BLaER1 treated with 17β-estradiol and CSF1 and Interleukin-3, amounts not matched to agents 10 nM and 100 nM (cell line): ENCODE measurements at regions not wholly inside any gene's neighbourhood (a gene's known extent, or its start where the extent isn't known, plus 50 kb on each side); places are given as distances from the start of the nearest gene placed in this dataset.
A peak's percentile ranks its signal among the peaks of the same experiment; 100 is the strongest.

Source experiments
- H3K27ac ChIP-seq, 11 experiments: shearing (Covaris generic); formaldehyde crosslinking; 2 replicates each; pipeline ENCODE4 v1.8.1; 2022
- H3K27me3 ChIP-seq, 11 experiments: shearing (Covaris generic); formaldehyde crosslinking; 2 replicates each; pipeline ENCODE4 v1.8.1; 2022
- H3K36me3 ChIP-seq, 11 experiments: shearing (Covaris generic); formaldehyde crosslinking; 2 replicates each; pipeline ENCODE4 v1.8.1; 2022
- H3K4me1 ChIP-seq, 10 experiments: shearing (Covaris generic); formaldehyde crosslinking; 2 replicates each; pipeline ENCODE4 v1.8.1; 2022
- H3K4me2 ChIP-seq, 11 experiments: shearing (Covaris generic); formaldehyde crosslinking; 2 replicates each; pipeline ENCODE4 v1.8.1; 2022
- H3K4me3 ChIP-seq, 10 experiments: shearing (Covaris generic); formaldehyde crosslinking; 2 replicates each; pipeline ENCODE4 v1.8.1; 2022
- H3K9ac ChIP-seq, 11 experiments: shearing (Covaris generic); formaldehyde crosslinking; 2 replicates each; pipeline ENCODE4 v1.8.1; 2022
- H3K9me3 ChIP-seq, 11 experiments: shearing (Covaris generic); formaldehyde crosslinking; replicated peaks in 1 of 11; 2 replicates each; pipeline ENCODE4 v1.8.1; 2022
- H4K20me1 ChIP-seq, 11 experiments: shearing (Covaris generic); formaldehyde crosslinking; 2 replicates each; pipeline ENCODE4 v1.8.1; 2022
- Cebpa-rat ChIP-seq, 11 experiments: shearing (Covaris generic); IDR thresholded peaks; 2 replicates each; pipeline ENCODE4 v1.8.1; 2022

DNA sequence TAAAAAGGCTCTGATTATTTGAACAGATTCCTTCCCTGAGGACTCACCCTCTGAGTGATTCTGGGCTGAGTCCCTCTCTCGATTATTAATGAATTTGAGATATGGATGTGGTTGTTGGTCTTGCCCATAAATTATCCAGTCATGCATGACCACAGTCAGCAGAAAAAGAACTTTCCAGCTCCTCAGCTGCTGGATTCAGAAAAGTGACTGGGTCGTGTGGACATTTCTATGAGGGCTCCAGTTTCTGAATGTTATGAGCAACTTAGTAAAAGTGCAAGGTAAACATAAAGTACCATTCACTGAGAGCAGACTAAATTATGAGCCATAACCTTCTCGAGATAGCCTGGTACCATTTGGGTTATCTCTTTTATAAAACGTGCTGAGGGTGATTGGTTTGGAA lies 100.1 kb upstream of the CLDN10 start:
- no peaks in the 10 kb centered on the region for H3K36me3 ChIP-seq
- TF ChIP-seq Cebpa-rat (IDR thresholded peaks at IDR 0.05) = no peak
- 0 out of 22 replicates have a peak overlapping the region, but pooled peaks of 1 of the 11 experiments have one; percentile 29 for H3K4me2 ChIP-seq
- H3K27ac ChIP-seq = no peak overlapping the region
- peaks cover 0 to 2% (median 0%) of the 10 kb centered on the region in 11 experiments; a peak in 4 of 22 replicates for H3K9me3 ChIP-seq
- H3K4me1 ChIP-seq = peaks cover 12 to 25% (median 18%) of the 10 kb centered on the region in 10 experiments
- H3K9ac ChIP-seq = no peak overlapping the region
- H3K4me3 ChIP-seq = no peak overlapping the region
- H4K20me1 ChIP-seq = no peaks in the 10 kb centered on the region
- no peaks in the 10 kb centered on the region for H3K27me3 ChIP-seq

DNA sequence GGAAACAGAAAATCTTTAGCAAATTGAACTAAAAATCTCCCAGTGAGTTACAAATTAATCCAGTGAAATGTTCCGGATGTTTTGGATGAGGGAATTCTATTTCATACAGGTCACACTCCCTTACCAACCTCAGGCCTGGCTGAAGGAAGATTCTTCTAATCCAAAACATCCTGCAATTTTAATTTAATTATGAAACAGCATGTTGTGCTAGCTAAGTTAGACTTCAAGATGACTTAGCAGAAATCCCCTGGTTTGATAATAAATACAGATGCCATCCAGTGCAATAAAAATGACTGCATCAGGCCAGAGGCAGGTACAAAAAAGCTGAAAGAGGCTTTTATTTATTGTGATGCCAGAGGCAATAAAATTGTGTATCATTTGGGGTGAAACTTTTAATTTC lies 96.7 kb upstream of the CLDN10 start:
- peak overlapping the region in 5 of 11 experiments; percentile 45 to 74 (median 70); a peak in 9 of 22 replicates for H3K4me2 ChIP-seq
- H4K20me1 ChIP-seq = no peaks in the 10 kb centered on the region
- peaks cover 0 to 7% (median 0%) of the 10 kb centered on the region in 11 experiments; a peak in 4 of 22 replicates for H3K36me3 ChIP-seq
- no peak overlapping the region for H3K4me3 ChIP-seq
- peaks cover 15 to 28% (median 21%) of the 10 kb centered on the region in 10 experiments for H3K4me1 ChIP-seq
- no peak for TF ChIP-seq Cebpa-rat (IDR thresholded peaks at IDR 0.05)
- no peak overlapping the region for H3K9ac ChIP-seq
- peaks cover 22 to 35% (median 31%) of the 10 kb centered on the region in 11 experiments for H3K9me3 ChIP-seq
- H3K27me3 ChIP-seq = no peaks in the 10 kb centered on the region
- peak overlapping the region in 2 of 11 experiments; percentile 11 to 21; a peak in 1 of 22 replicates for H3K27ac ChIP-seq

DNA sequence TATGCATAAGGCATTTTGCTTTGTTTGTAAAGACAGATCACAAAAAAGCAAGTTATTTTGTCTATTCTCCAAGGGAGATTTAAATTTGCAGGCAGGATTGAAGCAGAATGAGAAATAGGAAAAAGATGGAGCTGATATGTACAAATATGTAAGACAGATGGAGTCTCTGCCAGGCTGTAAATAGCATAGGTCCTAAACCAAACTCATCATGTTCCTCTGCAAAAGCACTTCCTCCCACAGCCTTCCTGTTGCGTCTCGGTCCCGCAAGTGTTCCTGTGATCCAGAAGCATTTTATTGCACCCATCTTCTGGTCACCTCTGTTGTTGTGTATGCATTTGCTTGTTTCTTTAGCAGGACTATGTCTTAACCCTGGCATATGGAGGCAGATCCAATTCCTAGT lies 95.7 kb upstream of the CLDN10 start:
- H3K9me3 ChIP-seq = peaks cover 22 to 36% (median 33%) of the 10 kb centered on the region in 11 experiments
- H4K20me1 ChIP-seq = no peaks in the 10 kb centered on the region
- H3K4me3 ChIP-seq = peak overlapping the region in 5 of 10 experiments; percentile 0 to 30 (median 12); a peak in 6 of 20 replicates
- peak overlapping the region in 4 of 11 experiments; percentile 11 to 41 (median 27); a peak in 5 of 22 replicates for H3K27ac ChIP-seq
- no peak for TF ChIP-seq Cebpa-rat (IDR thresholded peaks at IDR 0.05)
- H3K9ac ChIP-seq = no peak overlapping the region
- H3K27me3 ChIP-seq = no peaks in the 10 kb centered on the region
- peaks cover 0 to 7% (median 0%) of the 10 kb centered on the region in 11 experiments; a peak in 4 of 22 replicates for H3K36me3 ChIP-seq
- H3K4me2 ChIP-seq = peak overlapping the region; percentile 45 to 74 (median 68)
- peaks cover 15 to 28% (median 21%) of the 10 kb centered on the region in 10 experiments for H3K4me1 ChIP-seq

DNA sequence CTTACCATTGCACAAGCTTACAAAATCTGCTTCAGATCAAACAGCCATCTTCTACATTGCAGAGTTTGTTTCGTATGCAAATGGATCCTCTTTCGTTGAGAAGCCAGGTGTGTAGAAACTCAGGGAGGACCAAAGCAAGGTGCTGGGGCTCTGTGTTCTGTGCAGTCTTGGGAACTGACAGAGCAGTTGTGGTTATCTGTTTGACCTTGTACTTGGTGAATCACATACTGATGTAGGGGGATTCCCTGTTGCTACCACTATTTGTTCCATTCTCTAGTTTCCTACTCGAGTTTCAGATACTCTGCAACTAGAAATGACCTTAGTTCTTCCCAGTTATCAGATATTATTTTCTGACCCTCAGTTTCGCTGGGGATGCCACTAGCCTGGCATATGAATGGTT lies 95.2 kb upstream of the CLDN10 start:
- Histone ChIP-seq H3K27me3 (no peaks in the 10 kb centered on the region), H3K9me3 (peaks cover 22 to 36% (median 33%) of the 10 kb centered on the region in 11 experiments), H3K27ac (no peak overlapping the region), H4K20me1 (no peaks in the 10 kb centered on the region), H3K4me2 (peak overlapping the region; percentile 45 to 74 (median 68); a peak in 20 of 22 replicates), H3K4me1 (peaks cover 15 to 25% (median 21%) of the 10 kb centered on the region in 10 experiments), H3K4me3 (no peak overlapping the region), H3K9ac (no peak overlapping the region), H3K36me3 (peaks cover 0 to 7% (median 0%) of the 10 kb centered on the region in 11 experiments; a peak in 4 of 22 replicates)
- no peak for TF ChIP-seq Cebpa-rat (IDR thresholded peaks at IDR 0.05)

DNA sequence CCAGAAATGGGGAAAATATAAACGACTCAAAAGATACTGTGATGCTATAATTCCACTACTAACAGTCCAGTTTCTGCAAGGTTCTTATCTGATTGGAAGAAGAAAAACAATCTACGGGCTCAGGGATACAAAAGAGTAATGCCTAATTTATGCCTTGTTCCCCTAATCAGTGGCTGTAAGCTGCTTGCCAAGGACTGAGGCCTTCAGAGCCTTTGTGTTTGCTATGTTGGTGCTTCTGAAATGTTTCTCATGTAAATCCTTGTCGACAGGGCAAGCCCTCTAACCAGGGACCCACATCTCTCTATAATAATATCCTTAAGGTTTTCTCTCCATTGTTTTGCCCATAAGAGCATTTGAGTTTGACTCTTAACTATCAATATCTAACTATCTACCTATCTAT lies 89.7 kb upstream of the CLDN10 start:
- Histone ChIP-seq H3K27ac (no peak overlapping the region), H3K4me3 (no peak overlapping the region), H3K27me3 (no peaks in the 10 kb centered on the region), H3K9me3 (peaks cover 22 to 35% (median 29%) of the 10 kb centered on the region in 11 experiments), H3K36me3 (peaks cover 0 to 7% (median 0%) of the 10 kb centered on the region in 11 experiments; a peak in 4 of 22 replicates), H4K20me1 (no peaks in the 10 kb centered on the region), H3K4me1 (no peaks in the 10 kb centered on the region), H3K9ac (no peak overlapping the region), H3K4me2 (no peak overlapping the region)
- TF ChIP-seq Cebpa-rat (IDR thresholded peaks at IDR 0.05) = no peak

DNA sequence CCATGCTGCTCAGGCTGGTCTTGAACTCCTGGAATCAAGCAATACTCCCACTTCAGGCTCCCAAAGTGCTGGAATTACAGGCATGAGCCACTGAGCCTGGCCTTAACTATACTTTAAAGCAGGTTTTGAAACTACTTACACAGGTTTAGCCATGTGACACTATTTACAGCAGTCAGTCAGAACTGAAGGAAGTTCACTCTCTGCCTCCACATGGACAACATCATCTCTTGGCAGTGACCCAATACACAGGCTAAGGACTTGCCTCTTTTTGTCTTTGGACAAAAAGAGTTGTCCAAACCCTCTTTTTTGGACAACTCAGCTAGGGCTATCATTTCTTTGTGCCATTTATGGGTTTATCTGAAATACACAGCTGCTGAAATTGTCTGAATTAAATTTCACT lies 89.0 kb upstream of the CLDN10 start:
- H3K27me3 ChIP-seq = no peaks in the 10 kb centered on the region
- no peak for TF ChIP-seq Cebpa-rat (IDR thresholded peaks at IDR 0.05)
- H3K4me1 ChIP-seq = no peaks in the 10 kb centered on the region
- H3K4me2 ChIP-seq = no peak overlapping the region
- peaks cover 0 to 7% (median 0%) of the 10 kb centered on the region in 11 experiments; a peak in 4 of 22 replicates for H3K36me3 ChIP-seq
- no peak overlapping the region for H3K4me3 ChIP-seq
- no peaks in the 10 kb centered on the region for H4K20me1 ChIP-seq
- no peak overlapping the region for H3K27ac ChIP-seq
- no peak overlapping the region for H3K9ac ChIP-seq
- H3K9me3 ChIP-seq = peaks cover 18 to 35% (median 24%) of the 10 kb centered on the region in 11 experiments

DNA sequence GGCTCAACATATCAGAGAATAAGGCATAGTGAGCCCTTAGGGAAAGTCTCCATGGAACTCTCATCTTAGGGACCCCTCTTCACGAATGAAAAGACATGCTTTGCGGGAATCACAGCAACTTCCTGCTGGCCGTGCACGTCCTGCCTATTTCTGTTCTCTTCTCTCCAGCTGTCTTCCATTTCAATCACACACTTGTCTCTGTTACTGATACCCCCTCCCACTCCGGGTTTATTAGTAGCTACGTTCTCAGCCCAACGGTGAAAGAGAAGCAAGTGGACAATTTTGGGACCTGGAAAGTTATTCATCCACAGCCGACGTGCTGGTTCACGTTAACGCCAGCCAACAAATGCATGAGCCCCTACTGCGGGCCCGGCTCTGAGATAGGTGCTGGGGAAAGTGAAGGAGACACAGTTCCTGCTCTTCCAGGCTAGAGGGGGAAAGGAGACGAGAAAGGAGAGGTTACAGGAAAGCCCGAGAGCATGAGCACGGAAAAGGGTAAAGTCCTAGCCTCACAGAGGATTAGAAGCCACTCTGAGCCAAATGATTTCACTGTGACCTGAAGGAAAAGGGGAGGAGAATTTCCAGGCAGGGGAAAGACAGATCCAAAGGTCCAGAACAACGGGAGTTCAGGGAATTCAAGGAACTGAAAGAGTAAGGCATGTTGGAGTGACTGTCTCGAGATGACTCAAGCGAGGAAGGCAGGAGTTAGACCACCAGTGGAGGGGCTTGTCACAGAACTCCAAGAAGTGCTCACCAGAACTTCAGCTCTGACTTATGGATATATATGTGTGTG lies 81.8 kb upstream of the CLDN10 start:
- Histone ChIP-seq H3K36me3 (no peaks in the 10 kb centered on the region), H4K20me1 (no peaks in the 10 kb centered on the region), H3K4me3 (no peak overlapping the region), H3K9ac (no peak overlapping the region), H3K27ac (no peak overlapping the region), H3K4me2 (no peak overlapping the region), H3K4me1 (0 out of 20 replicates have a peak, but pooled peaks cover 0 to 5% (median 0%) of the 10 kb centered on the region in 10 experiments), H3K27me3 (no peaks in the 10 kb centered on the region), H3K9me3 (peaks cover 0 to 12% (median 0%) of the 10 kb centered on the region in 11 experiments; a peak in 2 of 22 replicates)
- TF ChIP-seq Cebpa-rat (IDR thresholded peaks at IDR 0.05) = no peak

DNA sequence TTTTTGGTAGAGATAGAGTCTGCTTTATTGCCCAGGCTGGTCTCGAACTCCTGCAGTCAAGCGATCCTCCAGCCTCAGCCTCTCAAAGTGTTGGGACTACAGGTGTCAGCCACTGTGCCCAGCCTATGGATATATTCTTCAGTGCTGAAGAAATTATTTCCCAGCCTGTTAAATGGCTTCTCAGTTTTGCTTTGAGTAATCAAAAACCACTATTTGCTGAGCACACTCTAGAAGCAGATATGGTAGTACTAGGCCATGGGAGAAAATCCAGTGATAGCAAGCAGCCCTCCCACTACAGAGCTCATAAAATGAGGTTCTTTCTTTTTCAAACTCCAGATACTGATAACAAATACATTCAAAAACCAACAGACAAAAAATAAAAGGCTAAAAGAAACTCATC lies 80.6 kb upstream of the CLDN10 start:
- Histone ChIP-seq H3K36me3 (no peaks in the 10 kb centered on the region), H3K4me3 (no peak overlapping the region)

DNA sequence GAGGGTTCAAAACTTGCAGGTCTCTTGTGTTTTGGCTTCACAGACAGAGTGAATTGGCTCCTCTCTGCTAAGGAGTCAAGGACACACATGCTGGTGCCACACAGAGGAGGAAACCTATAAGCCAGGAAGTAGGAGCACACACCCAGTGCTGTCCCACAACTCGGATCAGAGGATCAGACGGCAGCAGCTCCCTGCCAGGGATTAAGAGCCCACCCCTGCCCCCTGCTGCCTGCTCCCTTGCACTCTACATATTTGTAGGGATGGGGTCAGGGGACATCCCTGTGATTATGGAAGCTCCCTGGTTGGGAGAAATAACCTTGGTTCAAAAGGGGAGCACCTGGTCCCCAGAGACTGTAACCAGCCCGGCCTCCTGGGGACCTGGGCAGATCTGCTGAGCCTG lies 77.5 kb upstream of the CLDN10 start:
- H3K4me2 ChIP-seq = peak overlapping the region in 1 of 11 experiments; percentile 28; a peak in 1 of 22 replicates
- peaks cover 0 to 9% (median 4%) of the 10 kb centered on the region in 10 experiments; a peak in 6 of 20 replicates for H3K4me1 ChIP-seq
- H3K36me3 ChIP-seq = no peaks in the 10 kb centered on the region
- no peak for TF ChIP-seq Cebpa-rat (IDR thresholded peaks at IDR 0.05)
- peaks cover 0 to 7% (median 5%) of the 10 kb centered on the region in 11 experiments; a peak in 4 of 22 replicates for H3K9me3 ChIP-seq
- no peak overlapping the region for H3K4me3 ChIP-seq
- no peak overlapping the region for H3K9ac ChIP-seq
- H4K20me1 ChIP-seq = no peaks in the 10 kb centered on the region
- H3K27me3 ChIP-seq = no peaks in the 10 kb centered on the region
- no peak overlapping the region for H3K27ac ChIP-seq

More for the DNA sequence above, 80.6 kb upstream of the CLDN10 start:
- no peak for TF ChIP-seq Cebpa-rat (IDR thresholded peaks at IDR 0.05)
- Histone ChIP-seq H3K9ac (no peak overlapping the region), H4K20me1 (no peaks in the 10 kb centered on the region), H3K27ac (no peak overlapping the region), H3K4me1 (0 out of 20 replicates have a peak, but pooled peaks cover 0 to 5% (median 0%) of the 10 kb centered on the region in 10 experiments), H3K27me3 (no peaks in the 10 kb centered on the region), H3K9me3 (peaks cover 0 to 12% (median 0%) of the 10 kb centered on the region in 11 experiments; a peak in 2 of 22 replicates), H3K4me2 (no peak overlapping the region)
